Neural progenitor cell (in vitro differentiated cells): ENCODE measurements at regions not wholly inside any gene's neighbourhood (a gene's known extent, or its start where the extent isn't known, plus 50 kb on each side); places are given as distances from the start of the nearest gene placed in this dataset.

ENCODE experiments used
- DNase-seq: peaks from one replicate; pipeline ENCODE4 v3.0.0-alpha.2; 2016; ENCODE audit warnings: low spot score
- H2AFZ ChIP-seq: fragments of 200-600 bp; sonication (generic); replicated peaks from 2 replicates; pipeline ENCODE4 v1.6.1; 2016; ENCODE audit warnings: antibody characterized with exemption
- H3F3A ChIP-seq: fragments of 200-600 bp; sonication (generic); 2 replicates; pipeline ENCODE4 v1.6.1; 2016; ENCODE audit warnings: antibody characterized with exemption, low read depth
- H3K27ac ChIP-seq: fragments of 200-600 bp; sonication (generic); 2 replicates; pipeline ENCODE4 v1.5.1; 2016; ENCODE audit warnings: mild to moderate bottlenecking
- H3K27me3 ChIP-seq: fragments of 200-600 bp; sonication (generic); 2 replicates; pipeline ENCODE4 v1.6.1; 2016; ENCODE audit warnings: mild to moderate bottlenecking, moderate library complexity
- H3K36me3 ChIP-seq: fragments of 200-600 bp; sonication (generic); 2 replicates; pipeline ENCODE4 v1.5.1; 2016
- H3K4me1 ChIP-seq: fragments of 200-600 bp; sonication (generic); 2 replicates; pipeline ENCODE4 v1.6.1; 2016; ENCODE audit warnings: mixed run types
- H3K4me2 ChIP-seq: fragments of 200-600 bp; sonication (generic); 2 replicates; pipeline ENCODE4 v1.6.1; 2016
- H3K4me3 ChIP-seq: fragments of 200-600 bp; sonication (generic); 2 replicates; pipeline ENCODE4 v1.5.1; 2016
- H3K79me2 ChIP-seq: fragments of 200-600 bp; sonication (generic); 2 replicates; pipeline ENCODE4 v1.6.1; 2016; ENCODE audit warnings: low read depth
- H3K9ac ChIP-seq: fragments of 200-600 bp; sonication (generic); 2 replicates; pipeline ENCODE4 v1.6.1; 2016
- H3K9me3 ChIP-seq: fragments of 200-600 bp; sonication (generic); 2 replicates; pipeline ENCODE4 v1.5.1; 2016; ENCODE audit warnings: low read depth
- H4K20me1 ChIP-seq: fragments of 200-600 bp; sonication (generic); 2 replicates; pipeline ENCODE4 v1.6.1; 2016; ENCODE audit warnings: low read depth
- H3K27ac Mint-ChIP-seq: 3 replicates; pipeline ENCODE4 v1.8.0; 2021; ENCODE audit warnings: mixed read lengths
- H3K27me3 Mint-ChIP-seq: 2 replicates; pipeline ENCODE4 v1.8.0; 2022; ENCODE audit warnings: low read depth, mild to moderate bottlenecking, inconsistent platforms, moderate library complexity, mixed read lengths; ENCODE audit not compliant: insufficient read depth
- H3K36me3 Mint-ChIP-seq: 3 replicates; pipeline ENCODE4 v1.8.0; 2021; ENCODE audit warnings: mixed read lengths
- H3K4me1 Mint-ChIP-seq: 3 replicates; pipeline ENCODE4 v1.8.0; 2021; ENCODE audit warnings: mixed read lengths
- H3K4me3 Mint-ChIP-seq: 3 replicates; pipeline ENCODE4 v1.8.0; 2021; ENCODE audit warnings: mild to moderate bottlenecking, moderate library complexity, mixed read lengths
- H3K9me3 Mint-ChIP-seq: 3 replicates; pipeline ENCODE4 v1.8.0; 2020; ENCODE audit warnings: mixed read lengths
- EZH2 ChIP-seq: fragments of 200-600 bp; sonication (generic); IDR thresholded peaks from 2 replicates; pipeline ENCODE4 v1.6.1; 2017; ENCODE audit warnings: antibody characterized with exemption, mild to moderate bottlenecking, moderate library complexity
- EZH2phosphoT487 ChIP-seq: fragments of 200-600 bp; sonication (generic); IDR thresholded peaks from 2 replicates; pipeline ENCODE4 v1.6.1; 2017; ENCODE audit warnings: antibody characterized with exemption
- TF ChIP-seq, protein P1 (sequence below): fragments of 200-600 bp; sonication (generic); IDR thresholded peaks from 2 replicates; pipeline ENCODE4 v1.5.1; 2017; ENCODE audit warnings: antibody characterized with exemption, mild to moderate bottlenecking

DNA sequence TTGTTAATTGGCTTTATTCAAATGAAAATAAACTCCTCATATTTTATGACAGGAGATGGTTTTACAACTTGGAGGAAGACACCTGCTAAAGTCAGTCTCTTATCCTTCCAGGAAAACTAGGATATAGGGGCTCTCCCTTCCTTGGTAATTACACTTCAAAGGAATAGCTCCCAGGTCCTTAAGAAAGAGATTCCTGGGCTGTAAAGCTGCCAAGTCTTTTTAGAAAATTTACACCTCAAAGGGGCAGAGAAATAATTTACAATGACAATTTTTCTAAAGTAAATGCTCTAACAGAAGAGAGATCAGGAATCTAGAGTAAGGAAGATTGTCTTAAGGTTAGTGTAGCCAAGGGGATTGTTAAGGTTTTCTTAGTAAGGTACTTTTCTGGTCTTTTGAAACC, 1359.0 kb downstream of the OLFM4 start:
- TF ChIP-seq EZH2 (no peak), EZH2phosphoT487 (no peak)
- TF ChIP-seq, protein P1, sequence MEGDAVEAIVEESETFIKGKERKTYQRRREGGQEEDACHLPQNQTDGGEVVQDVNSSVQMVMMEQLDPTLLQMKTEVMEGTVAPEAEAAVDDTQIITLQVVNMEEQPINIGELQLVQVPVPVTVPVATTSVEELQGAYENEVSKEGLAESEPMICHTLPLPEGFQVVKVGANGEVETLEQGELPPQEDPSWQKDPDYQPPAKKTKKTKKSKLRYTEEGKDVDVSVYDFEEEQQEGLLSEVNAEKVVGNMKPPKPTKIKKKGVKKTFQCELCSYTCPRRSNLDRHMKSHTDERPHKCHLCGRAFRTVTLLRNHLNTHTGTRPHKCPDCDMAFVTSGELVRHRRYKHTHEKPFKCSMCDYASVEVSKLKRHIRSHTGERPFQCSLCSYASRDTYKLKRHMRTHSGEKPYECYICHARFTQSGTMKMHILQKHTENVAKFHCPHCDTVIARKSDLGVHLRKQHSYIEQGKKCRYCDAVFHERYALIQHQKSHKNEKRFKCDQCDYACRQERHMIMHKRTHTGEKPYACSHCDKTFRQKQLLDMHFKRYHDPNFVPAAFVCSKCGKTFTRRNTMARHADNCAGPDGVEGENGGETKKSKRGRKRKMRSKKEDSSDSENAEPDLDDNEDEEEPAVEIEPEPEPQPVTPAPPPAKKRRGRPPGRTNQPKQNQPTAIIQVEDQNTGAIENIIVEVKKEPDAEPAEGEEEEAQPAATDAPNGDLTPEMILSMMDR, result no peak
- Histone ChIP-seq H3K9me3 (no peaks in the 10 kb centered on the region), H3K27me3 (no peaks in the 10 kb centered on the region), H3K4me1 (peaks cover 11% of the 10 kb centered on the region), H3K79me2 (no peaks in the 10 kb centered on the region), H4K20me1 (no peaks in the 10 kb centered on the region), H3F3A (no peaks in the 10 kb centered on the region), H3K27ac (no peak overlapping the region), H3K4me3 (no peak overlapping the region), H2AFZ (no peak overlapping the region), H3K4me2 (no peak overlapping the region), H3K36me3 (no peaks in the 10 kb centered on the region), H3K9ac (no peak overlapping the region)
- Mint-ChIP-seq H3K36me3 (no peaks in the 10 kb centered on the region), H3K4me3 (no peak overlapping the region), H3K9me3 (peaks cover 4% of the 10 kb centered on the region), H3K27me3 (peaks cover 6% of the 10 kb centered on the region), H3K4me1 (peaks cover 4% of the 10 kb centered on the region), H3K27ac (no peak overlapping the region)
- no peak for DNase-seq

- no peaks in the 10 kb centered on the region for H3K27me3 ChIP-seq
- Mint-ChIP-seq H3K4me1 (no peaks in the 10 kb centered on the region), H3K27me3 (peaks cover 4% of the 10 kb centered on the region), H3K27ac (no peak overlapping the region), H3K9me3 (peaks cover 4% of the 10 kb centered on the region), H3K4me3 (no peak overlapping the region), H3K36me3 (no peaks in the 10 kb centered on the region)
- TF ChIP-seq EZH2phosphoT487, result no peak
- H3F3A ChIP-seq, result no peaks in the 10 kb centered on the region
- DNase-seq, result no peak
- H3K9me3 ChIP-seq, result no peaks in the 10 kb centered on the region
- no peaks in the 10 kb centered on the region for H4K20me1 ChIP-seq
- H3K4me1 ChIP-seq, result no peaks in the 10 kb centered on the region
- H3K4me3 ChIP-seq, result no peak overlapping the region
- no peak overlapping the region for H3K27ac ChIP-seq
- no peak overlapping the region for H2AFZ ChIP-seq
- H3K9ac ChIP-seq, result no peak overlapping the region
- H3K36me3 ChIP-seq, result no peaks in the 10 kb centered on the region
- no peaks in the 10 kb centered on the region for H3K79me2 ChIP-seq
- no peak overlapping the region for H3K4me2 ChIP-seq
Measured at GRCh38 chr13:54390841-54391240, 1362.2 kb downstream of the OLFM4 start.

GRCh38 chr13:54394085-54394700, 1365.6 kb downstream of the OLFM4 start:
- Histone ChIP-seq H3K4me1 (no peaks in the 10 kb centered on the region), H3K4me2 (no peak overlapping the region), H3F3A (no peaks in the 10 kb centered on the region), H3K79me2 (no peaks in the 10 kb centered on the region), H3K9me3 (no peaks in the 10 kb centered on the region), H3K9ac (no peak overlapping the region), H4K20me1 (no peaks in the 10 kb centered on the region), H3K27ac (no peak overlapping the region), H2AFZ (peak overlapping the region; percentile 59), H3K27me3 (no peaks in the 10 kb centered on the region), H3K4me3 (no peak overlapping the region), H3K36me3 (no peaks in the 10 kb centered on the region)
- TF ChIP-seq EZH2phosphoT487, result no peak
- TF ChIP-seq, protein P1, result no peak
- TF ChIP-seq EZH2, result no peak
- Mint-ChIP-seq H3K4me1 (no peaks in the 10 kb centered on the region), H3K9me3 (no peaks in the 10 kb centered on the region), H3K36me3 (no peaks in the 10 kb centered on the region), H3K27me3 (peaks cover 4% of the 10 kb centered on the region), H3K27ac (no peak overlapping the region), H3K4me3 (no peak overlapping the region)
- no peak for DNase-seq

DNA sequence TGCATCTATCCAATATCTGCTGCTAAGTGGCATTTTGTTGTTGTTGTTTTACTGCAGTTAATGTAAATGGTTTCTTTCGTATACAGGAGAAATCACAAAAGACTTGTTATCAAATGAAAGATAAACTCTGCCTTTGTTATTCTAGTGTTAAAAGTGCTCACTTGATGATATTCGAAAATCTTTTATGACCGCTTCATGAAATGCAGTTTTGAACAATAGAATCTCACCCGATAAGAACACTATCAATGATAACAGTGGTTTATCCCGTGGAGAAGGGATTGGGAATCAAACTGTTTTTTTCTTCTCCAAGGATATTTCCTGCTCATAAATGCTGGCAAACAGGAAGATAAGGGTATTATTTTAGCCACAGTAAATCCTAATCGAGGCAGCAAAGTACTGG, 1366.3 kb downstream of the OLFM4 start:
- TF ChIP-seq, protein P1, result no peak
- TF ChIP-seq EZH2phosphoT487, result no peak
- no peak for TF ChIP-seq EZH2
- H3K4me1 Mint-ChIP-seq, result no peaks in the 10 kb centered on the region
- no peak overlapping the region for H3K27ac Mint-ChIP-seq
- DNase-seq, result no peak
- no peaks in the 10 kb centered on the region for H3K9me3 Mint-ChIP-seq
- Histone ChIP-seq H3K4me2 (no peak overlapping the region), H2AFZ (no peak overlapping the region), H4K20me1 (no peaks in the 10 kb centered on the region), H3K79me2 (no peaks in the 10 kb centered on the region), H3K4me3 (no peak overlapping the region), H3K9ac (no peak overlapping the region), H3K27me3 (no peaks in the 10 kb centered on the region), H3K9me3 (no peaks in the 10 kb centered on the region), H3F3A (no peaks in the 10 kb centered on the region), H3K27ac (no peak overlapping the region), H3K36me3 (no peaks in the 10 kb centered on the region), H3K4me1 (no peaks in the 10 kb centered on the region)
- no peak overlapping the region for H3K4me3 Mint-ChIP-seq
- H3K27me3 Mint-ChIP-seq, result peaks cover 4% of the 10 kb centered on the region
- no peaks in the 10 kb centered on the region for H3K36me3 Mint-ChIP-seq
